ENCODE measurements at regions not wholly inside any gene's neighbourhood (a gene's known extent, or its start where the extent isn't known, plus 50 kb on each side); places are given as distances from the start of the nearest gene placed in this dataset.

DNA sequence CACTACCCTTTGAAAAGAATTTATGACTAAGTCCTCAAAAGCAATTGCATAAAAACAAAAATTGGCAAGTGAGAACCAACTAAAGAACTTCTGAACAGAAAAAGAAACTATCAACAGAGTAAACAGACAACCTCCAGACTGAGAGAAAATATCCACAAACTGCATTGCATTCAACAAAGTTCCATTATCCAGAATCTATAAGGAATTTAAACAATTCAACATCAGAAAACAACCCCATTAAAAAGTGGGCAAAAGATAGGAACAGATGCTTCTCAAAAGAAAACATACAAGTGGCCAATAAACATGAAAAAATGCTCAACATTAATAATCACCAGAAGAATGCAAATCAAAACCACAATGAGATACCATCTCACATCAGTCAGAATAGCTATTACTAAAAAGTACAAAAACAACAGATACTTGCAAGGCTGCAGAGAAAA, 130.2 kb downstream of the GASK1B start:
- TF ChIP-seq, protein P1, sequence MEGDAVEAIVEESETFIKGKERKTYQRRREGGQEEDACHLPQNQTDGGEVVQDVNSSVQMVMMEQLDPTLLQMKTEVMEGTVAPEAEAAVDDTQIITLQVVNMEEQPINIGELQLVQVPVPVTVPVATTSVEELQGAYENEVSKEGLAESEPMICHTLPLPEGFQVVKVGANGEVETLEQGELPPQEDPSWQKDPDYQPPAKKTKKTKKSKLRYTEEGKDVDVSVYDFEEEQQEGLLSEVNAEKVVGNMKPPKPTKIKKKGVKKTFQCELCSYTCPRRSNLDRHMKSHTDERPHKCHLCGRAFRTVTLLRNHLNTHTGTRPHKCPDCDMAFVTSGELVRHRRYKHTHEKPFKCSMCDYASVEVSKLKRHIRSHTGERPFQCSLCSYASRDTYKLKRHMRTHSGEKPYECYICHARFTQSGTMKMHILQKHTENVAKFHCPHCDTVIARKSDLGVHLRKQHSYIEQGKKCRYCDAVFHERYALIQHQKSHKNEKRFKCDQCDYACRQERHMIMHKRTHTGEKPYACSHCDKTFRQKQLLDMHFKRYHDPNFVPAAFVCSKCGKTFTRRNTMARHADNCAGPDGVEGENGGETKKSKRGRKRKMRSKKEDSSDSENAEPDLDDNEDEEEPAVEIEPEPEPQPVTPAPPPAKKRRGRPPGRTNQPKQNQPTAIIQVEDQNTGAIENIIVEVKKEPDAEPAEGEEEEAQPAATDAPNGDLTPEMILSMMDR (IDR thresholded peaks at IDR 0.05 in 2 of 3, conservative IDR thresholded peaks at IDR 0.05 in 1 of 3; ENCODE audit: control insufficient read depth in 2 of 3, extremely low read depth in 1 of 3, insufficient read depth in 1 of 3, low read depth in 3 of 3, low read length in 3 of 3) = no peak
- TF ChIP-seq MYC (IDR thresholded peaks at IDR 0.05; ENCODE audit: insufficient read depth, insufficient read length, insufficient replicate concordance, low read length, severe bottlenecking) (no peak), SIX5 (IDR thresholded peaks at IDR 0.05; ENCODE audit: low read depth, low read length, severe bottlenecking) (no peak), RBBP5 (conservative IDR thresholded peaks at IDR 0.05) (no peak), ZNF24 (IDR thresholded peaks at IDR 0.05) (no peak)
- TF ChIP-seq, protein P2, sequence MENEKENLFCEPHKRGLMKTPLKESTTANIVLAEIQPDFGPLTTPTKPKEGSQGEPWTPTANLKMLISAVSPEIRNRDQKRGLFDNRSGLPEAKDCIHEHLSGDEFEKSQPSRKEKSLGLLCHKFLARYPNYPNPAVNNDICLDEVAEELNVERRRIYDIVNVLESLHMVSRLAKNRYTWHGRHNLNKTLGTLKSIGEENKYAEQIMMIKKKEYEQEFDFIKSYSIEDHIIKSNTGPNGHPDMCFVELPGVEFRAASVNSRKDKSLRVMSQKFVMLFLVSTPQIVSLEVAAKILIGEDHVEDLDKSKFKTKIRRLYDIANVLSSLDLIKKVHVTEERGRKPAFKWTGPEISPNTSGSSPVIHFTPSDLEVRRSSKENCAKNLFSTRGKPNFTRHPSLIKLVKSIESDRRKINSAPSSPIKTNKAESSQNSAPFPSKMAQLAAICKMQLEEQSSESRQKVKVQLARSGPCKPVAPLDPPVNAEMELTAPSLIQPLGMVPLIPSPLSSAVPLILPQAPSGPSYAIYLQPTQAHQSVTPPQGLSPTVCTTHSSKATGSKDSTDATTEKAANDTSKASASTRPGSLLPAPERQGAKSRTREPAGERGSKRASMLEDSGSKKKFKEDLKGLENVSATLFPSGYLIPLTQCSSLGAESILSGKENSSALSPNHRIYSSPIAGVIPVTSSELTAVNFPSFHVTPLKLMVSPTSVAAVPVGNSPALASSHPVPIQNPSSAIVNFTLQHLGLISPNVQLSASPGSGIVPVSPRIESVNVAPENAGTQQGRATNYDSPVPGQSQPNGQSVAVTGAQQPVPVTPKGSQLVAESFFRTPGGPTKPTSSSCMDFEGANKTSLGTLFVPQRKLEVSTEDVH (IDR thresholded peaks at IDR 0.05; ENCODE audit: low read depth, partially characterized antibody) = no peak
